H1 (cell line): ENCODE measurements at regions not wholly inside any gene's neighbourhood (a gene's known extent, or its start where the extent isn't known, plus 50 kb on each side); places are given as distances from the start of the nearest gene placed in this dataset.

ENCODE experiments used
- CTCF ChIA-PET: fragments of 300-600 bp; sonication (Branson Sonifier 250); formaldehyde crosslinking; loops from one replicate; lab custom pipeline; 2021; ENCODE audit not compliant: partially characterized antibody; lab: Charles Lee
- POLR2A ChIA-PET: fragments of 300-600 bp; sonication (Branson Sonifier 250); formaldehyde crosslinking; loops from one replicate; lab custom pipeline; 2021; ENCODE audit warnings: inconsistent platforms; ENCODE audit not compliant: partially characterized antibody; lab: Charles Lee
- DNase-seq, 2 experiments: peaks; one replicate each; pipeline versions ENCODE4 v3.0.0 to v3.0.0-alpha.2; 2010 to 2022; ENCODE audit warnings: low spot score in 2 of 2, low read depth in 1 of 2, mixed read lengths in 1 of 2
- FAIRE-seq: peaks from 2 replicates; lab custom pipeline; 2011; peaks lifted over from hg19 to GRCh38; lab: Jason Lieb, UNC
- H2AFZ ChIP-seq: 2 replicates; pipeline ENCODE4 v1.8.1; 2012; ENCODE audit warnings: low read length, inconsistent platforms
- H2AK5ac ChIP-seq: 2 replicates; pipeline ENCODE4 v1.6.1; 2013; ENCODE audit warnings: low read depth, low read length
- H2BK120ac ChIP-seq: replicated peaks from 2 replicates; pipeline ENCODE3; 2013; ENCODE audit warnings: low read depth, low read length, inconsistent platforms
- H2BK12ac ChIP-seq: 2 replicates; pipeline ENCODE4 v1.6.1; 2013; ENCODE audit warnings: low read depth, low read length
- H2BK15ac ChIP-seq: 2 replicates; pipeline ENCODE4 v1.6.1; 2013; ENCODE audit warnings: low read length
- H2BK20ac ChIP-seq: 2 replicates; pipeline ENCODE4 v1.6.1; 2013; ENCODE audit warnings: low read length
- H2BK5ac ChIP-seq: 2 replicates; pipeline ENCODE4 v1.6.1; 2013; ENCODE audit warnings: low read depth, low read length
- H3K14ac ChIP-seq: 2 replicates; pipeline ENCODE4 v1.6.1; 2013; ENCODE audit warnings: inconsistent platforms; ENCODE audit not compliant: insufficient read length
- H3K18ac ChIP-seq: 2 replicates; pipeline ENCODE4 v1.6.1; 2013; ENCODE audit warnings: low read length; ENCODE audit errors: extremely low read depth
- H3K23ac ChIP-seq: 2 replicates; pipeline ENCODE4 v1.6.1; 2013; ENCODE audit warnings: inconsistent platforms; ENCODE audit not compliant: insufficient read length
- H3K23me2 ChIP-seq: 2 replicates; pipeline ENCODE4 v1.6.1; 2013; ENCODE audit warnings: low read depth, low read length
- H3K27ac ChIP-seq: 2 replicates; pipeline ENCODE4 v1.6.1; 2011; ENCODE audit warnings: low read depth, low read length, inconsistent platforms
- H3K27me3 ChIP-seq, 4 experiments: replicated peaks in 1 of 4; 1 replicate in 1 of 4; 2 replicates in 3 of 4; pipeline versions ENCODE4 v1.6.1 to v1.8.1; 2011 to 2013; ENCODE audit warnings: low read length in 3 of 4, mild to moderate bottlenecking in 3 of 4, inconsistent platforms in 2 of 4, mixed read lengths in 2 of 4, moderate library complexity in 1 of 4; ENCODE audit not compliant: control insufficient read depth in 3 of 4, insufficient read depth in 3 of 4; ENCODE audit errors: extremely low read depth in 1 of 4
- H3K36me3 ChIP-seq, 4 experiments: 2 replicates each; pipeline versions ENCODE4 v1.6.1 to v1.8.1; 2011 to 2013; ENCODE audit warnings: mild to moderate bottlenecking in 4 of 4, low read length in 3 of 4, moderate library complexity in 2 of 4, control low read depth in 1 of 4, inconsistent platforms in 1 of 4; ENCODE audit not compliant: insufficient read depth in 4 of 4, control insufficient read depth in 2 of 4
- H3K4ac ChIP-seq: replicated peaks from 2 replicates; pipeline ENCODE3; 2013; ENCODE audit warnings: low read length, low read depth, mixed read lengths, inconsistent platforms; ENCODE audit not compliant: insufficient read length
- H3K4me1 ChIP-seq, 4 experiments: replicated peaks in 1 of 4; 1 replicate in 1 of 4; 2 replicates in 3 of 4; pipeline versions ENCODE4 v1.6.1 to v1.8.1; 2011 to 2013; ENCODE audit warnings: low read length in 3 of 4, inconsistent platforms in 2 of 4, mixed read lengths in 1 of 4; ENCODE audit not compliant: insufficient read depth in 4 of 4, control insufficient read depth in 3 of 4
- H3K4me2 ChIP-seq, 2 experiments: 2 replicates each; pipeline versions ENCODE4 v1.6.1 to v1.8.1; 2011 to 2013; ENCODE audit warnings: low read depth in 2 of 2, low read length in 2 of 2, control low read depth in 1 of 2, inconsistent platforms in 1 of 2, mild to moderate bottlenecking in 1 of 2; ENCODE audit not compliant: insufficient read depth in 1 of 2
- H3K4me3 ChIP-seq, 4 experiments: fragments of 200-600, 300-600 bp in 1 of 4; sonication (generic), shearing (Covaris generic), sonication (Bioruptor Twin) in 1 of 4; 2 replicates each; pipeline versions ENCODE4 v1.5.1 to v1.8.1; 2011 to 2016; ENCODE audit warnings: low read length in 4 of 4, low read depth in 3 of 4, control low read depth in 2 of 4, inconsistent platforms in 2 of 4, mild to moderate bottlenecking in 2 of 4, mixed read lengths in 1 of 4, moderate library complexity in 1 of 4; ENCODE audit not compliant: insufficient read depth in 2 of 4; ENCODE audit errors: extremely low read depth in 1 of 4
- H3K56ac ChIP-seq: replicated peaks from 2 replicates; pipeline ENCODE3; 2013; ENCODE audit warnings: low read depth, mild to moderate bottlenecking, mixed read lengths, low read length, inconsistent platforms; ENCODE audit not compliant: insufficient read length
- H3K79me1 ChIP-seq: 2 replicates; pipeline ENCODE4 v1.6.1; 2013; ENCODE audit warnings: low read depth, low read length, control low read depth
- H3K79me2 ChIP-seq, 2 experiments: 2 replicates each; pipeline versions ENCODE4 v1.6.1 to v1.8.1; 2012 to 2013; ENCODE audit warnings: low read length in 2 of 2, mild to moderate bottlenecking in 2 of 2, inconsistent platforms in 1 of 2; ENCODE audit not compliant: insufficient read depth in 2 of 2, control insufficient read depth in 1 of 2
- H3K9ac ChIP-seq, 4 experiments: replicated peaks in 1 of 4; 1 replicate in 1 of 4; 2 replicates in 3 of 4; pipeline versions ENCODE4 v1.6.1 to v1.8.1; 2011 to 2013; ENCODE audit warnings: low read depth in 3 of 4, low read length in 3 of 4, control low read depth in 2 of 4, mild to moderate bottlenecking in 2 of 4, moderate library complexity in 2 of 4, inconsistent platforms in 1 of 4; ENCODE audit errors: extremely low read depth in 1 of 4
- H3K9me3 ChIP-seq, 2 experiments: 2 replicates each; pipeline versions ENCODE4 v1.6.1 to v1.8.1; 2012 to 2013; ENCODE audit warnings: mild to moderate bottlenecking in 2 of 2, moderate library complexity in 2 of 2, control low read depth in 1 of 2, inconsistent platforms in 1 of 2, low read depth in 1 of 2, low read length in 1 of 2, mixed read lengths in 1 of 2; ENCODE audit not compliant: insufficient read depth in 2 of 2
- H4K20me1 ChIP-seq, 2 experiments: replicated peaks in 1 of 2; 2 replicates each; pipeline versions ENCODE3 to v1.8.1; 2011 to 2013; ENCODE audit warnings: inconsistent platforms in 2 of 2, low read length in 2 of 2, mild to moderate bottlenecking in 1 of 2; ENCODE audit not compliant: insufficient read depth in 2 of 2, control insufficient read depth in 1 of 2
- H4K5ac ChIP-seq: 2 replicates; pipeline ENCODE4 v1.6.1; 2013; ENCODE audit warnings: low read length, low read depth, mixed read lengths, inconsistent platforms; ENCODE audit not compliant: insufficient read length
- H4K8ac ChIP-seq: 2 replicates; pipeline ENCODE4 v1.8.0; 2013; ENCODE audit warnings: mild to moderate bottlenecking, moderate library complexity, low read length, inconsistent platforms; ENCODE audit not compliant: insufficient read depth; ENCODE audit errors: extremely low read depth
- H4K91ac ChIP-seq: replicated peaks from 2 replicates; pipeline ENCODE3; 2013; ENCODE audit warnings: low read length, mixed read lengths, inconsistent platforms; ENCODE audit not compliant: insufficient read length
- BRCA1 ChIP-seq: IDR thresholded peaks from 2 replicates; pipeline ENCODE4 v1.6.1; 2012; ENCODE audit warnings: low read depth, low read length, improper control_type of control experiment
- CBX8 ChIP-seq: fragments of 300-800, 300-1000 bp; sonication (generic); IDR thresholded peaks from 2 replicates; pipeline ENCODE4 v1.7.1; 2016; ENCODE audit warnings: low read depth, low read length, borderline replicate concordance
- CEBPB ChIP-seq: IDR thresholded peaks from 2 replicates; pipeline ENCODE4 v1.6.1; 2012; ENCODE audit warnings: low read depth, low read length
- CREB1 ChIP-seq: IDR thresholded peaks from 2 replicates; pipeline ENCODE4 v1.6.1; 2012; ENCODE audit warnings: inconsistent platforms
- E2F6 ChIP-seq: IDR thresholded peaks from 2 replicates; pipeline ENCODE4 v1.6.1; 2012; ENCODE audit warnings: inconsistent platforms
- NANOG ChIP-seq: IDR thresholded peaks from 2 replicates; pipeline ENCODE4 v1.6.1; 2011; ENCODE audit warnings: low read length, low read depth, mild to moderate bottlenecking, inconsistent platforms; ENCODE audit not compliant: insufficient read depth, poor library complexity, severe bottlenecking
- POU5F1 ChIP-seq: IDR thresholded peaks from 2 replicates; pipeline ENCODE4 v1.6.1; 2011; ENCODE audit warnings: low read depth, mild to moderate bottlenecking, low read length, moderate library complexity
- ZNF274 ChIP-seq: IDR thresholded peaks from 2 replicates; pipeline ENCODE4 v1.7.0; 2012; ENCODE audit warnings: low read length, borderline replicate concordance; ENCODE audit errors: extremely low read depth
- WGBS, 2 experiments: shearing (Covaris generic) in 1 of 2; methylation state at CpG; one replicate each; pipeline versions ENCODE4 v1.1.6 to v1.1.7; 2013 to 2015; ENCODE audit warnings: low lambda C conversion rate in 2 of 2, mixed read lengths in 2 of 2, inconsistent platforms in 1 of 2, low coverage in 1 of 2, missing lambda C conversion rate in 1 of 2; ENCODE audit not compliant: insufficient replicate concordance in 2 of 2, insufficient coverage in 1 of 2, insufficient read length in 1 of 2; ENCODE audit errors: extremely low coverage in 1 of 2, missing lambda C conversion rate in 1 of 2; 5-methylcytosine and 5-hydroxymethylcytosine counted together

- Histone ChIP-seq H3K23me2 (no peaks in the 10 kb centered on the region; the same call in 1 of the 2 replicates), H3K14ac (no peak overlapping the region), H3K36me3 (no peaks in the 10 kb centered on the region), H3K4me1 (peaks cover 0 to 4% (median 1%) of the 10 kb centered on the region in 4 experiments; a peak in 3 of 7 replicates), H2BK15ac (no peak overlapping the region), H3K18ac (no peak overlapping the region), H3K9ac (no peak overlapping the region), H3K79me1 (no peaks in the 10 kb centered on the region), H3K27me3 (no peaks in the 10 kb centered on the region), H2BK20ac (no peak overlapping the region), H2AK5ac (no peak overlapping the region), H4K20me1 (no peaks in the 10 kb centered on the region), H3K4me3 (no peak overlapping the region), H3K9me3 (no peaks in the 10 kb centered on the region), H4K91ac (no peak overlapping the region), H3K4me2 (no peak overlapping the region), H4K5ac (no peak overlapping the region), H3K27ac (no peak overlapping the region), H2BK5ac (no peak overlapping the region), H2AFZ (peak overlapping the region; percentile 56; the same call in 1 of the 2 replicates), H2BK12ac (no peak overlapping the region), H3K4ac (no peak overlapping the region), H2BK120ac (no peak overlapping the region), H3K56ac (no peak overlapping the region), H3K23ac (no peak overlapping the region), H3K79me2 (no peaks in the 10 kb centered on the region), H4K8ac (no peak overlapping the region; the same call in 1 of the 2 replicates)
- DNase-seq (no peak), FAIRE-seq (no peak)
- WGBS, 2 experiments = 86% methylated on average over 3 of the region's 3 CpGs; no CpG with 5 or more reads in 1 of the 2 experiments
- ChIA-PET CTCF (interaction anchor here (1.0 to 1.3 kb wide), 2 partner anchors 11 to 550 kb away, joined by 3 to 4 read pairs; no protein-coding TSS in a partner anchor), POLR2A (no interaction called here)
- TF ChIP-seq E2F6 = no peak
- TF ChIP-seq CEBPB = no peak
- TF ChIP-seq POU5F1 = no peak
- no peak for TF ChIP-seq ZNF274
- no peak for TF ChIP-seq CREB1
- TF ChIP-seq BRCA1 = no peak
- no peak for TF ChIP-seq CBX8
- TF ChIP-seq NANOG = no peak
Observed at GRCh38 chr6:15736297-15736696, 73.5 kb upstream of the DTNBP1 start.
